ENCODE measurements at regions not wholly inside any gene's neighbourhood (a gene's known extent, or its start where the extent isn't known, plus 50 kb on each side); places are given as distances from the start of the nearest gene placed in this dataset.
"Not testable (repeated sequence)": the region's sequence is repeated elsewhere in the genome, so short reads cannot be mapped to it uniquely, and the experiment has no call there.

DNA sequence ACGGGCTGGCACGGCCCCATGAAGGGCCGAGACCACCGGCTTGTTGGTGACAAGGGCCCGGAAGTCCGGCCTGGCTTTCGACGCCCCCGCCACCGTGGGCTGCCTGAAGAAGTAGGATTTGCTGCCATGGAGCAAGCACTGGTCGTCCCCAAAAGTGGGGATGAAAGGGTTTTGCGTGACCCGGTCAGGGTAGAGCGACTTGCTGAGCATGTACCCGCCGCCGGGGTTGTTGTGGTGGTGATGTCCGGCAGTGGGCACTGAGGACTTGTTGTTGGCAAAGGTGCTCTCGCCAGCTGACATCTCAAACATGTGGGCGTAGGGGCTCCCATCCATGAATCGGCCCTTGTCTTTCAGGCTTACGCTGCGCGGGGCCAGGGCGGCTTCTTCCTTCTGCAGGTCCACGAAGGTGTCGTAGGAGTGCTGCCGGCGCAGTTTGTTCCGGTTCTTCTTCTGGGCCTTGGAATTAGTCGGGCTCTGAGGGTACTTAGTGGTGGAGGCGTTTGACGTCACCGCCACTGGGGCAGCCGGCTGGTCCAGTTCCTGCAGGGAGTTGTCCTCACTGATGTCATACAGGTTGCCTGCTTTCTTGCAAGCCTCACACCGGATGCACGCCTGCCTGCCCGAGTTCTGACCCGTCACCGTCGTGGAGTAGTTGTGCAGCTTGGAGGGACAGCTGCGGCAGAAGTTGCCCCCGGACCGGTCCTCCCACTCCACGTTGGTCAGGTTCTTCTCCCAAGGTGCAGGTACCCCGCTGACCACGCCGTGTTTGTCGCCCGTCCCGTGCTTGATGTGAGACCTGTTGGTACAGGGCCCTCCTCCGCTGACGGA is 366.6 kb downstream of the EMP1 start:
- DNase-seq (ENCODE audit: low spot score) = no peak

- DNase-seq (ENCODE audit: low spot score) = no peak
Measured at GRCh38 chr12:13561923-13562322, 365.4 kb downstream of the EMP1 start.

- DNase-seq (ENCODE audit: low spot score) = no peak
Measured at GRCh38 chr12:13559318-13559978, 362.9 kb downstream of the EMP1 start.

- DNase-seq (ENCODE audit: low spot score) = no peak
Measured at GRCh38 chr12:13552830-13553229, 356.3 kb downstream of the EMP1 start.

- no peak for DNase-seq (ENCODE audit: low spot score)
Measured at GRCh38 chr12:13547283-13547682, 350.8 kb downstream of the EMP1 start.

- no peak for DNase-seq (ENCODE audit: low spot score)
Measured at GRCh38 chr12:13546231-13546630, 349.7 kb downstream of the EMP1 start.

GRCh38 chr12:13539051-13539450 is 342.5 kb downstream of the EMP1 start:
- DNase-seq (ENCODE audit: low spot score) = no peak

- no peak for DNase-seq (ENCODE audit: low spot score)
Measured at GRCh38 chr12:13538136-13538535, 341.6 kb downstream of the EMP1 start.

GRCh38 chr12:13537623-13538022 is 341.1 kb downstream of the EMP1 start:
- no peak for DNase-seq (ENCODE audit: low spot score)

GRCh38 chr12:13536219-13536910 is 339.8 kb downstream of the EMP1 start:
- DNase-seq (ENCODE audit: low spot score) = no peak

- peak; percentile 48 for DNase-seq (ENCODE audit: low spot score)
Measured at GRCh38 chr12:13534645-13535398, 338.3 kb downstream of the EMP1 start.

GRCh38 chr12:13534242-13534641 is 337.7 kb downstream of the EMP1 start:
- no peak for DNase-seq (ENCODE audit: low spot score)

- DNase-seq (ENCODE audit: low spot score) = no peak
Measured at GRCh38 chr12:13530966-13531365, 334.4 kb downstream of the EMP1 start.

DNA sequence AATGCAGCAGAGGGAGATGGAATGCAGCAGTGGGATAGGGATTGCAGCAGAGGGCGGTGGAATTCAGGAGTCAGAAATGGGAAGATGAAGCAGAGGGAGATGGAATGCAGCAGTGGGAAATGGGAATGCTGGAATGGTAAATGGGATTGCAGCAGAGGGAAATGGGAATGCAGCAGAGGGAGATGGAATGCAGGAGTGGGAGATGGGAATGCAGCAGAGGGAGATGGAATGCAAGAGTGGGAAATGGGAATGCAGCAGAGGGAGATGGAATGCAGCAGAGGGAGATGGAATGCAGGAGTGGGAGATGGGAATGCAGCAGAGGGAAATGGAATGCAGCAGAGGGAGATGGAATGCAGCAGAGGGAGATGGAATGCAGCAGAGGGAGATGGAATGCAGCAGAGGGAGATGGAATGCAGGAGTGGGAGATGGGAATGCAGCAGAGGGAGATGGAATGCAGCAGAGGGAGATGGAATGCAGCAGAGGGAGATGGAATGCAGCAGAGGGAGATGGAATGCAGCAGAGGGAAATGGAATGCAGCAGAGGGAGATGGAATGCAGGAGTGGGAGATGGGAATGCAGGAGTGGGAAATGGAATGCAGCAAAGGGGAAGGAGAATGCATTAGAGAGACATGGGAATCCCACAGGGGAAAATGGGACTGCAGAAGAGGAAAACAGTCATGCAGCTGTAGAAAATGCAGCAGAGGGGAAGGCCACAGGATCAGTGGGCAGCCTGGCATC is 329.8 kb downstream of the EMP1 start:
- DNase-seq (ENCODE audit: low spot score) = not testable (repeated sequence)

- DNase-seq (ENCODE audit: low spot score) = no peak
Measured at GRCh38 chr12:13523536-13524307, 327.2 kb downstream of the EMP1 start.

DNA sequence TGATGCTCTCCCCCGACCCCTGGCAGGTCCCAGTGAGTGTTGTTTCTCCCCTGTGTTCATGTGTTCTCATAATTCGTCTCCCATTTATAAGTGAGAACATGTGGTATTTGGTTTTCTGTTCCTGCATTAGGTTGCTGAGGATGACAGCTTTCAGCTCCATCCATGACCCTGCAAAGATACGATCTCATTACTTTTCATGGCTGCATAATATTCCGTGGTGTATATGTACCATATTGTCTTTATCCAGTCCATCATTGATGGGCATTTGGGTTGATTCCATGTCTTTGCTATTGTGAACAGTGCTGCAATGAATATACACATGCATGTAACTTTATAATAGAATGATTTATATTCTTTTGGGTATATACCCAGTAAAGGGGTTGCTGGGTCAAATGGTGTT is 321.5 kb downstream of the EMP1 start:
- not testable (repeated sequence) for DNase-seq (ENCODE audit: low spot score)

DNA sequence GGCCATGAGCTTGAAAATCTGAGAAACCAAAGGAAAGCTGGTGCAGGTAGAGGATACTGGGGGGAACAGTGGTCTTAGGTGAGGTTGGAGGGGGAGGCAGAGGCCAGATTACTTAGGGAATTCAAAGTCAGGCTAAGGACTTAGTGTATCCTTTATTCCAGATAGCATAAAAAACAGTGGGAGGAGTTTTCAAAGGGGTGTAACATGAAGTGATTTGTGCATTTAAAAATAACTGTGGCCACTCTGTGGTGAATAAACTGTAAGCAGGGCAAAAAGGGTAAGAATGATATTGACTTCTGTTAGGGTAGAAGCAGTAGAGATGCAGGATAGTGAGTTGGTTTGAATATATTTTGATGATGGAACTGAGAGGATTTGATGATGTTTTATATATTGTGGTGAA is 313.2 kb downstream of the EMP1 start:
- DNase-seq (ENCODE audit: low spot score) = no peak

DNA sequence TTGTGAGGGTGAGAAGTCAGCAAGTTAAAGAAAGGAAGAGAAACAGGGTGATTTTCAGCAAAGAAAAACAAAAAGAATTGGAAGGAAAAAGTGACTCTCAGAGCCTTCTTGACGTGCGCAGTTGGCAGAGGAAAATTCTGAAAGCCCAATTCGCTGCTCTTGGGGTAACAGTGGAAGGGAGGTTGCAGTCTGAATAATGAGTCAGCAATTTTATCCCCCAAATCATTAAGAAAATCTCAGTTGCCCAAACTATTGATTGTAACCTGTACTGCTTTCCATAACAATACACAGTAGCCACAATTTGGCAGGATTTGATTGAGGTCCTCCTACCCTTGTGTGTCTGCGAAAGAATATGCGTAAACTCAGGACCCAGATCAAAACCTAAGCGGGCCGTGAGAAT is 309.1 kb downstream of the EMP1 start:
- DNase-seq (ENCODE audit: low spot score) = no peak

DNA sequence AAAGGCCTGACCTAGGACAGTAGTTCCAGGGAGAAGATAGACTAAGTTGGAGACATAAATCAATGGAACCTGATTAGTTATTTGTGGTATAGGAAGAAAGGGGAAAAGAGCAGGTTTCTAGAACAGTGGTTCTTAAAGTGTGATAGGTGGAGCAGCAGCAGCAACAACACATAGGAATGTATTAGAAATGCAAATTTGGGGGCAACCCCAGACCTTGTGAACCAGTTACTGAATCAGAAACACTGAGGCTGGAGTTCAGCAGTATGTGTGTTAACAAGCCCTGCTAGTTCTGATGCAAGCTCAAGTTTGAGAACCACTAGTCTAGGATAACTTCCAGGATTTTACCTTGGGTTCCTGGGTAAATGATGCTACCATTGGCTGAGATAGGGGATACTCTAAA is 308.7 kb downstream of the EMP1 start:
- no peak for DNase-seq (ENCODE audit: low spot score)

DNA sequence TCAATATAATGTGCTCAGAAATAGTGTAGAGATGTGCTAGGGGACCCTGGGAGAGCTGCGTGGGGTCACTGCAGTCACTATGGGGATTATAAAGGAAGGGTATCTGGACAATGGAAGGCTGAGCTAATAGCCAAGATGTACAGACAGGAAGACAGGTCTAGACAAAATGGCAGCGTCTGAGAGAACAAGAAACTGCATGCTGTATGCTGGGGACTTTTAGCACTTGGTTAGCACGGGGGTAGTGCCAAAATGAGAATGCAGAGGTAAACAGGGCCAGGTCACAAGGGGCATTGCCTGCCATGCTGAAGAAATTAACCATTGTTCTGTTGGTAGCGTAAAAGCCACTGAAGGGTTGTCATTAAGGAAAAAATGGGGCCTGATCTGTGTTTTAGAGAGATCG is 308.2 kb downstream of the EMP1 start:
- DNase-seq (ENCODE audit: low spot score) = no peak

DNA sequence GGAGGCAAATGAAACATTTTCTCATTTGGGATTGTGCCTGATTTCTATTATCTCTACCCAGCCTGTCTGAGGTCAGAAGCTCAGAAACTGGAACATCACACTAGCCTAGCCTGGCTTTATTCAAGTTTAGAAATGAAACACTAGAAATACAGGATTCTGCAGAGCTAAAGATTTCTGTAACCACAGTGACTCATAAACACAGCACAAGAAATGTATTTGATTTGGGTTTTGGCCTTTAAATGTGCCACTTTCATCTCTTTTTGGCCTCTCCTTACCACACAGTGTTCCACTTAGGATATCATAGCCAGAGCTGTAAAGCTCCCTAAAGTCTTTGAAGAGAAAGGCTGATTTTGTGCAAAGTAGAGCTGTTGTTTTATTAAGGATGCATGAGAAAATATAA is 307.5 kb downstream of the EMP1 start:
- no peak for DNase-seq (ENCODE audit: low spot score)
